ENCODE measurements at regions not wholly inside any gene's neighbourhood (a gene's known extent, or its start where the extent isn't known, plus 50 kb on each side); places are given as distances from the start of the nearest gene placed in this dataset.

DNA sequence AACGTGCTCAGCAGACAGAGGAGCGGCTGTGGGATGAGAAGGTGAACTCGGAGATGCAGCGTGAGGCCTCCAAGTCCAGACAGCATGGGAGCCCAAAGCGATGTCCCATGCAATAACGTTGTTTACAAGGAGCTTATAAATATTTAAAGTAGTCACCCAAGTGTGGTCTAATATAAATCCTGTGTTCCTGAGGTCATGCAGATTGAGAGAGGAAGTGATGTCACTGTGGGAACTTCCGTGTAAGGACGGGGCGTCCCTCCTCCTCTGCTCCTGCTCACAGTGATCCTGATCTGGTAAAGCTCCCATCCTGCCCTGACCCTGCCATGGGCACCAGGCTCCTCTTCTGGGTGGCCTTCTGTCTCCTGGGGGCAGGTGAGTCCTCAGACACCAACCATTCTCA is 94.7 kb upstream of the PRSS58 start:
- DNase-seq = peak; percentile 37

GRCh38 chr7:142351145-142351544 is 93.3 kb upstream of the PRSS58 start:
- DNase-seq = no peak

DNA sequence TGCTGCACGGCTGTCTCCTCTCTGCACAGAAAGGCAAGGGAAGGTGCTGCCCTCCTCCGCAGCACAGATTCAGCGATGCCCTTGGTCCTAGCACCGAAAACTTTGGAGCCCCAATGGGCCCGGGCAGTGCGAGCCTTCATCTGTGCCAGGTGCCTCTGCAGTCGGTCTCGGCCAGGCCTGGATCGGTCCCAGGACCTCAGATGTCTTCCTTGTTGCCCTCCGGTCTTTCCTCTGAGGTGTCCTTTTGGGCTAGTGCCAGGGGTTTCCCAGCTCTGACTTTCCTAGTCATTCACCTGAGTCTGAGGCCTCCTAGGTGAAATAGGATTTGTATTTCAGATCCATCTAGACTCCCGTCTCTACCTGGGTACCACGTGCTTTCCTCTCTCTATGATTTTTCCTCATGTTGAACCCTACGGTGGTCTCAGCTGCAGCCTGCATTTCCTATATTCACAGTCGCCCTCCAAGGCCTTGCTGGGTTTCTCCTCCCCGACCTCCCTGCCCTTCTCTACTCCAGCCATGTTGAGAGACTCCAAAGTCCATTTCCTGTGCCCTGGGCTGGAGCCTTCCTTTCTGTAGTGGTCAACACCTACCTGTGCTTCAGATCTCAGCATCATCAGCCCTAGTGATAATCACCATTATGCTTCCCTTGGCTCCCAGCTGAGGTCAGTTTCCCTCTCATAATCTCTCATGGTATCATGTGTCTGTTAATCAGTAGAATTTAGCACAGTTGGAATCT is 92.0 kb upstream of the PRSS58 start:
- no peak for DNase-seq

- no peak for DNase-seq
Measured at GRCh38 chr7:142348921-142349405, 91.1 kb upstream of the PRSS58 start.

- DNase-seq = no peak
Measured at GRCh38 chr7:142348100-142348499, 90.2 kb upstream of the PRSS58 start.

DNA sequence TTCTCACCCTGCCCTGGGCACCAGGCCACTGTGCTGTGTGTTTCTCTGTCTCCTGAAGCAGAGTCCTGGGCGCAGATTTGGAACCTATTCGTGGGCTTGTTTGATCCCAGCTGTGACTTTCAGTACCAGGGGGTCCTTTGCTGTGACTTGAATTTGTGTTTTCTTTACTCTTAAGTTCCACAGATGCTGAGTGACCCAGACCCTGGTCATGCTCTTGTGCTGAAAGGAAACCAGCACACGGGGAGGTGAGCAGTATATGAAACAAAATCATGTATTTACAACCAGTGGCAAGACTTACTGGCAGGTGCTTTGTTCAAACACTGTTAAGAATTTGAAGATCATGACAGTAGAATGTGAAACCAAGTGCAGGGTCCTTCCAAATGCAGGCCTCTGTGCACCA is 89.2 kb upstream of the PRSS58 start:
- DNase-seq = no peak

DNA sequence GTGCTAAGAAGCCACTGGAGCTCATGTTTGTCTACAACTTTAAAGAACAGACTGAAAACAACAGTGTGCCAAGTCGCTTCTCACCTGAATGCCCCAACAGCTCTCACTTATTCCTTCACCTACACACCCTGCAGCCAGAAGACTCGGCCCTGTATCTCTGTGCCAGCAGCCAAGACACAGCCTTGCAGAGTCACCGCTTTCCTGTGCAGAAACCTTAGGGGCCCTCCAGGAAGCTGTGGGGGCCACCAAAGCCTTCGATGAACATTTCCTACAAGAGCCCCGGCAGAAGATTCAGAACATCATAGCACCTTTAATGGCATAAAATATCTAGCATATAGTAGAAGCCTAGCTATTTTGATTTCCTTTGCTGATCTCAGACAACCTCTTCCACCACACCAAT is 88.0 kb upstream of the PRSS58 start:
- peak; percentile 41 for DNase-seq

DNA sequence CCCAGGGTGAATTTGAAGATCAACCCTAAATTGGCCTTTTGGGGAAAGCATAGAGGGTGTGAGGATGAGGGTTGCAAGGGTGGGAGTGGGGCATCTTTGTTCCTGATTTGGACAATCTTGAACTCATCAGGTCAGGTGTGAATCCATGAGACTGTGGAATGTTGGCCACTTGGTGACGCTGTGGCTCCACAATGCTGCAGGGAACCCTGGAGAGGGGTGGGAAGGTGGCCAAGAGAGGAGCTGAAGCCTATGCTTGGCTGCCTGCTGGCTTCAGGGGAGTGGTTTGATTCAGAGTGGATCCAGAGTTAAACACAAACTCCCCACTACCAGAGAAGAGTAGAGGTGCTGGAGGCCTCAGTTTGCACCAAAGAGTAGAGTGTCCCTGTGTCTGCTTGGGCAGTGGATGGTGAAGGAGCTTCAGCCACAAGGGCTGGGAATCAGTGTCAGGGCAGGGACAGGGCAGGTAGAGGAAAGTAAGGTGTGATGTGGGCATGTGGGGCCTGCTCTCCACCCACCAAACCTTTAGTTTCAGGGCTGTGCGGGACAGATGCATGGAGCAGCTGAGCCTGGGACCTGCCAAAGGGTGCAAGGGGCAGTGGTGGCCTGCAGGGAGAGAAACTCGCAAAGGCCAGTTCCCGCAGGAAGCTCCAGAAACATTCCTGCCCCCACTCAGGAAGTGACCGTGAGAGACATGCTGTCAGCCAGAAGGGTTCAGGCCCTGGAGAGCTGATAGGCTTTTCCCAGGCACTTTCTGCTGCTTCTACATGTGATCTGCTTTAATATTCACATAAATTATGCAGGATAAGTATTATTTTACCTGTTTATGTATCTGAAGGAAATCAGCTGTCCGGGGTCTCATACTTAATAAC is 81.0 kb upstream of the PRSS58 start:
- DNase-seq = peak; percentile 33

DNA sequence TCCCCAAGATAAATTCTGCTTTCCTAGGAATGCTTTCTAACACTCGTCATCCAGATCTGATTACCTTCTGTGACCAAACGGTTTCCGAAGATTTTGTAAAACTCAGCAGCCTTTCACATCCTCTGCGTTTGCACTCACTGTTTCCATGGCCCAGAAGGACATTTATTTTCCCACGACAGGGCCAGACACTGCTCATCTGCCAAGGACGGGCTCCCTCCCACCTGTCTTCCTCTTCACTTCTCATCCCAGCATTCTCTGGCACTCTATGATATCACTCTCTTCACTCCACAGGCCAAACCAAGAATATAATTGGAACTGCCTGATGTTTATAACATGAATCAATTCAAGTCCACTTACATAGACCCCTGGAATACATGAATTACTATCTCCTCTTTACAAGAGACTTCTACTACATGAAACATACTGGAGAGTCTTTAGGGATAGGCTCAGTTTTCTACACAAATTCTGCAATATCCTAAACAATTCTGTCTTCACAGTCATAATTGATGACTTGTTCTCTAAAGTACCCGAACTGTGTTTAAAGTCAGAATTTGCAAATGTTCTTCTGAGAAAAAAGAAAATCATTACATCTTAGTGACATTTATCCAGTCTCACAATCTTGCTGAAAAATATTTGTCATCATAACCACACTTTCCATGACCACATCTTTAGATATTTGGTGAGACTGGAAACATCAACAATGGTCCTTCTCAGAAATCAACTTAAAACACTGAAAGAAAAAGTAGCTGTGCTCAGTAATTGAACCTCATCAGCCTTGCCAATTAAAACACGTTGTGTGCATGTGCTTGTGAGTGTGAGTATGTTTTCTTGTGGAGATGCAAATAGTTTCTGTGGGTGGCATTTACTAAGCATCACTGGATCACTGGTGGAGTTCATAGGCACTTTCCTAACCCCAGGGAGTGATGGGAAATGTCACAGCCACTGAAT is 79.5 kb upstream of the PRSS58 start:
- DNase-seq = no peak

DNA sequence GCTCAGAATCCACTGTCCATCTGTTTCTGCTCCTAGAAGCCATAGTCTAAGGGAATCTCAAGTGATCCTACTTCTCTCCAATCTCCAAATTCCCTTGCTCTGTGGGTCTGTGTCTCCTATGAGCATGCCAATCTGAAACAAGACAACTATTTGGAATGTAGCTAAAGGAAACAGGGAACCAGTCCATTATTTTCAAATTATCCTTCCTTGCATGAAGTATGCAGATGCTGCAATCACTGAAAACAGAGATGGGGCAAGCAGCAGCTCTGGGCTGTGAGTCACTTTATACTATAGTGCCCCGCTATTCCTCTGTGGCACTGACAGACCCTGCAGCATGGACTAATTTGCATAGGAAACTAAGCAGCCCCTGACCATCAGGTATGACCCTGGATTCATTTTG is 76.9 kb upstream of the PRSS58 start:
- no peak for DNase-seq

DNA sequence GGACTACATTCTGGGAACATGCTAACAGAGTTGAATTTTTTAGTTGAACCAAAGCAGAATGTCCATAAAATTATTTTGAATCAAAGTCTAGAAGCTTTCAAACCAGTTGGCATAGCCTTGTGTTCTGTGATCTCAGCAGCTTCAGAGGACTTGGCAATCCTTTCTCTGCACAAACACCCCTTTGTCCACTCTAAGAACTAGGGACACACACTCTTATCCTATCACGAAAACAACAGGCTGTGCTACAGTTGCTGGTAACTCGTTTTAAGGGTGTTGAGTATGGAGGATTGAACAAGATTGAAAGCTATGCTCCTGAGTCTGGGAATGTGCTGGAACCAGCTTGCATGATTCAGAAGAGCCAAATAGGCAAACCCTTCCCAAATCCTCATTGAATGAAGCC is 76.4 kb upstream of the PRSS58 start:
- DNase-seq = no peak

GRCh38 chr7:142332421-142332820 is 74.6 kb upstream of the PRSS58 start:
- DNase-seq = no peak

- DNase-seq = no peak
Measured at GRCh38 chr7:142331941-142332340, 74.1 kb upstream of the PRSS58 start.

GRCh38 chr7:142329062-142329790 is 71.4 kb upstream of the PRSS58 start:
- DNase-seq = no peak

- DNase-seq = no peak
Measured at GRCh38 chr7:142328551-142328950, 70.7 kb upstream of the PRSS58 start.

GRCh38 chr7:142327628-142328405 is 70.0 kb upstream of the PRSS58 start:
- DNase-seq = no peak

DNA sequence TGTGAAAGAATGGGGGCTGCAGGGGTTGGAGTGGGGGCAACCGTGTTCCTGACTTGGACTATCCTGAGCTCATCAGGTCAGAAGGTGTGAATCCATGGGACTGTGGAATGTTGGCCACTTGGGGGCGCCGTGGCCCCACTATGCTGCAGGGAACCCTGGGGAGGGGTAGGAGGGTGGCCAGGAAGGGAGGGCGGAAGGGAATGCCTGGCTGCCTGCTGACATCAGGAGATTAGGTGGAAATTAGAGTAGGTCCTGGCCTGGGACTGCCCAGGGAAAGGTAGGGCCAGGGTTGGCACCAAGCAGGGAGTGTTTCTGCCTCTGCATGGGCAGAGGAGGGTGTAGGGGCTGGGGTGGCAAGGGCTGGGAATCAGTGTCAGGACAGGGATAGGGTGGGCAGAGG is 65.8 kb upstream of the PRSS58 start:
- peak; percentile 35 for DNase-seq

- no peak for DNase-seq
Measured at GRCh38 chr7:142321391-142321790, 63.5 kb upstream of the PRSS58 start.

DNA sequence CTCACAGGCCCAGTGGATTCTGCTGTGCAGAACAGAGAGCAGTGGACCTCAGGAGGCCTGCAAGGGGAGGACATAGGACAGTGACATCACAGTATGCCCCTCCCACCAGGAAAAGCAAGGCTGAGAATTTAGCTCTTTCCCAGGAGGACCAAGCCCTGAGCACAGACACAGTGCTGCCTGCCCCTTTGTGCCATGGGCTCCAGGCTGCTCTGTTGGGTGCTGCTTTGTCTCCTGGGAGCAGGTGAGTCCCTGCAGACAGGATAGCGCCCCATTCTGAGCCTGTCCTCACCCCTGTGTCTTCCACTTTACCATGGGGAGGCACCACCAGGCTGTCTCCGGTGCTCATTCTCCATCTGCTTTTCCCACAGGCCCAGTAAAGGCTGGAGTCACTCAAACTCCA is 63.0 kb upstream of the PRSS58 start:
- DNase-seq = no peak

- peak; percentile 54 for DNase-seq
Measured at GRCh38 chr7:142319970-142320369, 62.1 kb upstream of the PRSS58 start.

DNA sequence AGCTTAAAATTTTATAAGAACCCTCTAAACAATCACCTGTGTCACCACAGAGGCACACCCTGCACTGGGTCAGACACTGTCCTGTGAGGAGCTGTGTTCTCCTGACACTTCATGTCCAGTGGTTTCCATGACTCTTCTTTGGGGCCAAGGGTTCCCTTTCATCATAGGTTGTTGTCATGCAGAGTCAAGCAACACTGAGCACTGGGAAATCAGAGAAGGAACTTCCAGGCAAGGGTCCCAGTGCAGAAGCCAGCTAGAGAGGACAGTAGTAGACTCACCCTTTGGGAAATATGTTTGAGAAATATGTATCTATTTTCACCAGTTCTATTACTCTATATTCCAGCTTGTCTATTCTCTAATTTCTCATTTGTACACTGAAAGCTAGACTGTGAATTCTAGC is 56.4 kb upstream of the PRSS58 start:
- DNase-seq = no peak

GRCh38 chr7:142313528-142313927 is 55.7 kb upstream of the PRSS58 start:
- DNase-seq = no peak
